ENCODE measurements at regions not wholly inside any gene's neighbourhood (a gene's known extent, or its start where the extent isn't known, plus 50 kb on each side); places are given as distances from the start of the nearest gene placed in this dataset.

DNA sequence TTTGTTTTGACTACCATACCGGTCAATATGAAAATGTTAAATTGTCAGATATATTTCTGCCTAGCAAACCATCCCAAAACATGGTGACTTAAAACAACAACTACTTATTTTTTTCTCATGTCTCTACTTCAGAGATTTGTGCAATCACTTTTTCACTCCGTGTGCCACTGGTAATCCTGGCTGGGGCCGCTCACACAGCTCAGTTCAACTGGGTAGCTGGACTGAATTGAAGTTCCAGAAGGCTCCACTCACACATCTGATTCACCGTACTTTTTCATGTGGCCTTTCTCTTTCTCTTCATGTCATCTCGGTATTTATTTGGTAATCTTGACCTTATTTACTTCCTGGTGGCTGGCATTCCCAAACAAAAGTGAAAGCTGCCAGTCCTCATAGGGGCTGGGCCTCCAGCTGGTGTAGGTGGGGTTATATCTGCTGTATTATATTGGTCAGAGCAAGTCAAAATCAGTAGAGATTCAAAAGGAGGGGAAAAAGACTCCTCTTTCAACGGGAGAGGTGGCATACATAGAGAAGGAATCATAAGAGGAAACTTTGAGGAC lies 513.9 kb upstream of the NXPH2 start:
- intact Hi-C loops (cut with DNase I) = no loop called here
- no peak for ATAC-seq (ENCODE audit: poor library complexity)
- no peak for DNase-seq

DNA sequence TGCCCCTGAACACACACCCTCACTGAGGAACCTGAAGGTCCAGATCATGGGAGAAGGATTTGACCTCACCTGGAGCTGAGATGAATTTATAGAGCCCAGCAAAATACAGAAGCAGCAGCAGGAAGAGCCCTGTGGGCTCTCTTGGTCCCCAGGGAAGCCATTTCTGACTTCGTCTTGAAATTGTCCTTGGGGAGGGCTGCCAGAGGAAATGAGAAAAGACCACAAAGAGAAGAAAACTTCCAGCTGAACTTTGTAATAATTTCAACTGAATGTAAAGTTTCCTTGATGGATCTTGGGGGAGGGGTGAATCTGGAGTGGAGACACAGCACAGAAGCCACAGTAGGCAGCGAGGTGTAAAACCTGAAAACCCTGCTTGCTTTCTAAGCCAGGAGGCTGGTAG lies 500.9 kb upstream of the NXPH2 start:
- ATAC-seq (ENCODE audit: poor library complexity) (no peak), DNase-seq (no peak)
- intact Hi-C loops (cut with DNase I) = no loop called here

DNA sequence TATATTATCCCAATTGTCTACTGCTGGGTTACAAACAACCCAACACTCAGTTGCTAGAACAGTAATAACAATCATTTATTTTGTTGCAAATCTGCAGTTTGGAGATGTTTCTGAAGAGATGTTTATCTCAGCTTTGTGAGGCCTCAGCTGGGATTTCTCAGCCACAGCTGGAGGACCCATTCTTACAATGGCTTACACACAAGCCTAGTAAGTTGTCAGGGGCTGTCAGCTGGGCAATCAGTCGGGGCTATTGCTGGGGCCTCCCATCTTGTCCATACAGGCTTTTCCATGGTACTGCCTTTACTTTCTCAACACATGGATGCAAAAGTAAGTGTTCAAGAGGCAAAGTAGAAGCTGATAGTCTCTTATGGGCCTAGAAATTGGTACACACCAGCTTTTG lies 491.7 kb upstream of the NXPH2 start:
- ATAC-seq (ENCODE audit: poor library complexity) = no peak
- intact Hi-C loops (cut with DNase I) = no loop called here
- DNase-seq = no peak

DNA sequence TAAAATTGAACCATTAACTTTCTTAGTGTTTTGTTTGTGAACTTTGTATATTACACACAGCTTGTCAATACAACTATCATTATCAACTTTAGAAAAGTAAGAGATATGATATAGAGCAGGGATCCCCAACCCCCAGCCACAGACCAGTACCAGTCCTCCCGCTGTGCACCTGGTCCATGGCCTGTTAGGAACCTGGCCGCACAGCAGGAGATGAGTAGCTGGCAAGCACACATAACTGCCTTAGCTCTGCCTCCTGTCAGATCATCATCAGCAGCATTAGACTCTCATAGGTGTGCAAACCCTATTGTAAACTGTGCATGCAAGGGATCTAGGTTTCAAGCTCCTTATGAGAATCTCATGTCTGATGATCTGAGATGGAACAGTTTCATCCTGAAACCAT lies 491.0 kb upstream of the NXPH2 start:
- intact Hi-C loops (cut with DNase I) = no loop called here
- DNase-seq (no peak), ATAC-seq (ENCODE audit: poor library complexity) (no peak)

DNA sequence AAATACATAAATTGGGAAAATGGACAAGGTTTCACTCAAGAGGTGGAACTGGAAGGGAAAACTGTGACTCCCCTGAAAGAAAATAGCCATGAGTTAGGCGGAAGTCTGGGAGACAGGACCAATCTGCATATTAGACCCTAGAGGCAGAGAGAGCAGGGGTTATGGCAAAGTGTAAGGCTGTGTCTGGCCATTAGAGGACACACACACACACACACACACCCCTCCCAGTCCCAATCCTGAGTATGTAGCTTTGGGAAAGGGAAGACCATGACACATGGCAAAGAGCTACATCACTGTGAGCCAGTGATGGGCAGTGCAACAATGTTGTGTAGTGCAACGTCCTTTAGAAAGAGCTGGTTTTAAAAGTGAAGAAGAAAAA lies 479.9 kb upstream of the NXPH2 start:
- ATAC-seq (ENCODE audit: poor library complexity) (no peak), DNase-seq (no peak)
- intact Hi-C loops (cut with DNase I) = no loop called here

DNA sequence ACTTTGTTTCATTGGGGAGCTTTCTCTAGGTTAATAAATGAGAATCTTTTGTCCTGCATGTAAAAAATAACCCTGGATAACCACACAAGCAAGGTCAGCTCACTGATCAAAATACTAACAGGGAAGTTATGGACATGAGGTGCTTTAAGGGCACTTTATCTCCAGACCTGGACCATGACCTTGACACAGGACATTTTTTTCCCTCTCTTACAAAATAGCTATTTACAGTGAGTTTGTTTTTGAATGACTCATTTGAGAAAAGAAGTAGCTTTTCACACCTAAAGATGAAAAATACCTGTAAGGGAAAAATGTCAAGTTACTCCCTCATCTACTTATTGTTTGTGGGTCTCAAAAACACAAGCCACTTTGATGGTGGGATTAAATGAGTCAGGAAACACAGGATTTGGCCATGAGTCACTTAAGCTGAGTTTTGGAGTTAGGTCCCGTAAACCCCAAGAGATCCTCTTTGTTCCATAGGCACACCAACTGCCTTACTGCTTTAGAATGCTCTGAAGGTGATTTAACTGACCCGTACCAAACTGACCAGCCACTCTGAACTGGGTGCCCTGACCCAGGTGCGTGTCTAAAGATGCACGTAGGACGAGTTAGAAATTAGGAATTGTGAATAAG lies 479.3 kb upstream of the NXPH2 start:
- DNase-seq (no peak), ATAC-seq (ENCODE audit: poor library complexity) (no peak)
- intact Hi-C loops (cut with DNase I) = no loop called here

DNA sequence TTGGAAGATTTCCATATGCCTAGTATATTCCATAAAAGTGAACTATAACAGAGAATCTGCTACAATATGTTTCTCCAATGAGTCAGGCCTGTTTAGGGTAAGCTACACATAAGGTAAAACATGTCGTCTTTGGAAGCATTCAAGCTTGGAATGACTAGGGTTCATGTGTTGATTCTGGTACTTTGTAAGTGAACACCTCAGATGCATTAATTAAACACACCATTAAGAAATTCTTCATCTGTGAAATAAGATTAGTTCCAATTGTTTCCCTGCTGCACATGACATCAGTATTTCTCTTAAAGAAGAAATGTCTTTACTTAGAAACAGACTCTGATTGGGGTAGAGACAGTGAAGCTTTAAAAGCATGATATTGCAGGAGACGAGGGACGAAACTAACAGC lies 461.1 kb upstream of the NXPH2 start:
- intact Hi-C loops (cut with DNase I) = no loop called here
- no peak for ATAC-seq (ENCODE audit: poor library complexity)
- DNase-seq = no peak

DNA sequence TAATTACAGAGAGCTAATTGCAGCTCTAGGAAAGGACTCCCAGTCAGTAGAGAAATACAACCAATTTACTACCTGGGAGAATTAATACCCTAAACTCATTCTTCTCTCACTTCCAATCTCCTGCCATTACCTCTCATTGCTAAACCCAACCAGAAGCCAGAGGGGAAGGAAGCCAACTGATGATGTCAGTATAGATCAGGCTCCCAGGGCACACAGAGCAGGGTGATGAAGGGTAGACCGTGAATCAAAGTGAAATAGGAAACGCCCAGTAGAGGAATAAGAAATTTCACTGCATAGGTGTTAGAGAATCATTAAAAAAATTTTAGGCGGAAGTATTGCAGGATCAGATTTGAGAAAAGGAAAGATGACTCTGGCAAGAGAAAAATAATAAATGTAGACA lies 456.8 kb upstream of the NXPH2 start:
- intact Hi-C loops (cut with DNase I) = no loop called here

DNA sequence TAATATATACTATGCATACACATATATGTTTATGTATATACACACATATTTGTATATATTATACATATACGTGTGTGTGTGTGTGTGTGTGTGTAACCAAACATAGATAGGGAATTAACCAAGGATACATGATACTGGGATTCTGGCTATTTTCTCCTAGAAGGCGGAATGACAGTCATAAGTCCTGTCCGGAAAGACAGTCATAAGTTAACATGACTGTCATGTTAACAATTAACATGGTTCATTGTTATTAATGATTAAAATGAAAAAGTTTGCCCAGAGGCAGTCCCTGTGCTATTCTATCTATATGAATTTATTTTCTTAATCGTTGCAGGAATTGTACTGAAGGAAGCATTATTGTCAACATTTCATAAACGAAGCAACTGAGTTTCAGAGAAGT lies 450.7 kb upstream of the NXPH2 start:
- intact Hi-C loops (cut with DNase I) = no loop called here
- DNase-seq = no peak
- no peak for ATAC-seq (ENCODE audit: poor library complexity)

More for the DNA sequence above, 456.8 kb upstream of the NXPH2 start:
- ATAC-seq (ENCODE audit: poor library complexity) (no peak), DNase-seq (no peak)

DNA sequence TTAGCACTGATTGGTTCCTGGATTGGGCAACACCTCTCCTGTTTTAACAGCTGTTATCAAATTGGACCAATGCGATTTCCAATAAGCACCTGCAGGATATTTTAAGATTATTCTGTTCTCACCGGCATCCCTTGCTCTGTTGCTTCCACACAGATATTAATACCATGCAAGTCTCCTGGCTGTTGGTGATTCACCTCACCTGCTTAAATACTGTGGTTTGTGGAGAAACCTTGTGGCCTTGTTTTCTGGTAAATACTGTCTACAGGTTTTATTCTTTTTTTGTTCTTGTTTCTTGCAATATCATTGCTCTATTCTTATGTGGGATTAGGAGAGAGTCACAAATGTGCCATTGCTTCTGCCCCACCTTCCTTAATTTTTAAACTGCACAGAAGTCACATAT lies 448.1 kb upstream of the NXPH2 start:
- DNase-seq = no peak
- ATAC-seq (ENCODE audit: poor library complexity) = no peak
- intact Hi-C loops (cut with DNase I) = no loop called here

DNA sequence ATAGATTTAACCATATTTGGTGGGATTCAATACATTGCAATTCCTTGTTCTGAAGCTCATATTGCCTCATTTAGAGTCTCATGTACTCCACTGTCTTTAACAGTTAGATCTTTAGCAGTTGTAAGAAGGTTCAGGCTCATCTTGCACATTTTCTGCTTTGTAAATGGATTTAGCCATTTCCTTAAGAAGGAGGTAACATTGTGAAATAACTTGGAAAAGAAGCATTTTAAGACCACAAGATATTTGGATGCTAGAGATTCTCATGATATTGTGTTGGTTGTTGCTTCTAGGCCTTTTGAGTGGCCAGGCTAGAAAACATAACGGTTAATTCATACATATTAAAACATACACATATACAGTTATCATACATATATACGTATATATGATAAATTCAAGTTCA lies 445.8 kb upstream of the NXPH2 start:
- ATAC-seq (ENCODE audit: poor library complexity) (no peak), DNase-seq (no peak)
- intact Hi-C loops (cut with DNase I) = no loop called here

DNA sequence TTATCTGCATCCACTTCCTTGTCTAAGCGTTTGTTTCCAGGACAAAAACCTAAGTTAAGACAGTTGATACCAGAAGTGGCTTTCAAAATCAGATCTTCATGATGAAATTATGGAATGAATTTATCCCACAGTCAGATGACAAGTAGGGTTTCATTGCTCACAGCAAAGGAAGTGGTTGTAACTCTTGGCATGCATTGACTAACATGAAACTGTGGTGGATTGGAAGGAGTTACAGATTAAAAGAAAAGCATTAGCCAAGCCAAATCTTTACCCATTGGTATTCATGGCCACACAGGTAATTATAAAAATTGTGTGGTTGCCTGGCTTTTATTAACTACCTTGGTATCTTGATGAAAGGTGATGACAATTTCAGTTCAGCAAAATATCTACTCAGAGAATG lies 438.0 kb upstream of the NXPH2 start:
- intact Hi-C loops (cut with DNase I) = no loop called here
- DNase-seq (no peak), ATAC-seq (ENCODE audit: poor library complexity) (no peak)

DNA sequence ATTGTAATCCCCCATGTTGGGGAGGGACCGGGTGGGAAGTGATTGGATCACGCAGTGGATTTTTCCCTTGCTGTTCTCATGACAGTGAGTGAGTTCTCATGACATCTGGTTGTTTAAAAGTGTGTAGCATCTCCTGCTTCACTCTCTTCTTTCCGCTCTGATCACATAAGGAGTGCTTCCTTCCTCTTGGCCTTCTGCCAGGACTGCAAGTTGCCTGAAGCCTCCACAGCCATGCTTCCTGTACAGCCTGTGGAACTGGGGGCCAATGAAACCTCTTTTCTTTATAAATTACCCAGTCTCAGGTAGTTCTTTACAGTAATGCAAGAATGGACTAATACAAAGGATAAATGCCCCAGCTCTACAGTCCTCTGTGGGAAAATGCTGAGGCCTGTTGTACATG lies 437.5 kb upstream of the NXPH2 start:
- intact Hi-C loops (cut with DNase I) = no loop called here
- no peak for DNase-seq
- ATAC-seq (ENCODE audit: poor library complexity) = no peak

DNA sequence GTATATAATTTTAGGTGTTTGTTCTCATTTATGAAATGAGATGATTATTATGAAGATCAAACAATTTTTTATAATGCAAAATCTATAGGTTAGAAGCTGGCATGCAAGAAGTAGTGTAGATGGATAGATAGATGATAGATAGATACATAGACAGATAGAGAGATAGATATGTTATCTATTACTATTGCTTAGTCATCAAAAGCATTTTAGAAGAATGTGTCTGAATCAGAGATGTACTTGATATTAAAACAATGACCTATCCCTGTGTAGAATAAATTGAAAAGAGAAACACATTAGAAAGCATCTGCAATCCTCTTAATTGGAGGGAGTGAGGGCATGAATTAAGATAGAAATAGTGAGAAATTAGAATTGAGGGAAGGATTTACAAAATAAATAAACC lies 436.2 kb upstream of the NXPH2 start:
- ATAC-seq (ENCODE audit: poor library complexity) (no peak), DNase-seq (no peak)
- intact Hi-C loops (cut with DNase I) = no loop called here

DNA sequence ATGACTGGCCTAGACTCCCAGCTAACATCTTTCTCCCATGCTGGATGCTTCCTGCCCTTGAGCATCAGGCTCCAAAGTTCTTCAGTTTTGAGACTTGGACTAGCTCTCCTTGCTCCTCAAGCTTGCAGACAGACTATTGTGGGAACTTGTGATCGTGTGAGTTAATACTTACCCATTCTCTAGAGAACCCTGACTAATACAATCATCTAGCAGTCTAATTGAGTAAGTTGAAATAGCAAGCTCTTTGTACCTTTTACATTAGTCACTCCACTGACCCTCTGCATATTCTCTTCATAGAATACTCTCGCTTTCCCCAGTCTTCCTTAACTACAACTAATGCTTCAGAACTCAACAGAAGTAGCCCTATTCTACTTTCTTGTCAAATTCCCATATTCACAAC lies 434.6 kb upstream of the NXPH2 start:
- no peak for ATAC-seq (ENCODE audit: poor library complexity)
- intact Hi-C loops (cut with DNase I) = no loop called here
- no peak for DNase-seq

DNA sequence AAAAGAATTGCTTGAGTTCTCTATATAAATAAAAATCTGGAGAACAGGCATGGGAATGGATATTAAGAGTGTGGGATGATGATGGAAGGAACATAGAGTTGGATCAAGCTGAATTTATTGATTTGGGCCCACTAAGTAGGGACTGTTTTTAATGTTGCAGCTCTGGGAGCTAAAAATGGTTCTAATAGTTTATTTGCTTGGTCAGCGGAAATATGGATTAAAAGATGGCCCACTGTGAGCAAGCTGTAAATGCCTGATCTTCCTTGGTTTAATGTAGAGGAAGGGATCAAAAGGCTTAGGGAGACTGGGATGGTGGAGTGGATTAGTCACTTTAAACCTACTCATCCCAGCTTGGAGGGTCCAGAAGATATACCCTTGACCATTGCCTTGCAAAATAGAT lies 429.4 kb upstream of the NXPH2 start:
- intact Hi-C loops (cut with DNase I) = no loop called here
- ATAC-seq (ENCODE audit: poor library complexity) = no peak
- DNase-seq = no peak

DNA sequence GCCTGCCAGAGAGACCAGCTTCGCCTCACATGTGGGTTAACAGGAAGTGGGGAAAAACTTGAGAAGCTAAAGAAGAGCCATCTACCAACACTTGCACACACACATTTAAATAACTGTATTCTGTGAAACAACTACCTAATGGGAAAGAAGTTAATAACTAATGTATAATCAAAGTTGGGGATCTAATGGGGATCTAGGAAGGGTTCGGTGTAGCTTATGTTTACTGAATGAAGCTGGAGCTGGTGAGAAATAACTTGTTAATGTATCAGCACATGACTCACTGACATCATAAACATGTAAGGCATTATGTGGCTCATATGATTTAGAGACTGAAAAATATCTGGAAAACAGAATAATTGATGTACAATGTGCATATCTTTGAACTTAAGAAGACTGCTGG lies 421.3 kb upstream of the NXPH2 start:
- ATAC-seq (ENCODE audit: poor library complexity) (no peak), DNase-seq (no peak)
- intact Hi-C loops (cut with DNase I) = no loop called here

DNA sequence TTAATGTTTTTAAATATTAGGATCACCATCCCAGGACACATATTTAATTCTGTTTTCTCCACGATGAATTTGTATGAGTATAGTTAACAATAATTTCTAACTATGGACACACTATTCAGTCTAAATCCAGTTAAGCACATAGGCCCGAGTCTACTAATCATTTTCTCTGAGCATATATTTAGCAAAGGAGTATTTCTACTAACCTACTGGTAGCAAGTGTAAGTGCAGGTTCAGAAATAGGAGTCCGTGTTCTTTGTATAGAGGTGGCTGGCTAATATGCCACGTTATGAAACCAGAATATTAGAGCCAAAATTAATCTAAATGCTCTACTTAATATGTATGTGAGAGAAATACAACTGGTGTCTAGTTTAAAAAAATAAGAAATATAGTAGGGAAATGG lies 416.6 kb upstream of the NXPH2 start:
- intact Hi-C loops (cut with DNase I) = no loop called here
- ATAC-seq (ENCODE audit: poor library complexity) (no peak), DNase-seq (no peak)

DNA sequence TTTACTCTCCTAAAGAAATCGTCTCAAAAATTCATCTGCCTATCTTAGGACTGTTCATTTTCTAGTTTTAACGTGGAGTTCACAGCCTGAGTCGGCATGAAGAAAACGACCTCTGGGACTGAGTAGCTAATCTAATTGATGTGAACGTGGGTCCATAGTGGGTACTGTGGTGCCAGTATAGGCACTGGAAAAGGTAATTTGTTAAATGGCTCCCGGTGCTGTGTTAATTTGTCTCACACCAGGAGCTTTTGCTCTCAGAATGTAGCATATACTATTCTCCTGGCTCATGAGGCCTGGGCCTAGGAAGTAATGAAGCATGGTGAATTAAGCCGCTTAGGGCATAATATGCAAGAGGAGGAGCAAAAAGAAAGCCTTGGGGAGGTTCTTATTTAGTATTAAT lies 414.4 kb upstream of the NXPH2 start:
- intact Hi-C loops (cut with DNase I) = no loop called here
- ATAC-seq (ENCODE audit: poor library complexity) = no peak
- DNase-seq = no peak

DNA sequence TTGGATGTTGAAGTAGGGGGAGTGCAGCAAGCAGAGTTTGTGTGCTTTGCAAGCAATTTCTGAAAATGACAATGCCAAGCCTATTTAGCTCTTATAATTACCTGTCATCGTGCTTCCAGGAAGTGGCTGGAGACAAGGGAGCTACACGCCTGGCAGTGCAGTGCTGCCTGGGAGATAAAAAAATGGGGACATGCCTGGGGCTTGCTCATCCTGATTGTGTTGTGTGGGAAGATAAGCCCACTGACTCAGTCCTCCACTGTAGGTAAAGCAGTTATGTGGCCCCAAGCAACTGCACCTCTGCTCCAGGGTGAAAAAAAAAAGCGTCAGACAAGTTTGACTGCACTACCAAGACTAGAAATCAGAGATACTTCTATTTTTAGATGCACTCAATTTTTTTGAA lies 396.9 kb upstream of the NXPH2 start:
- no peak for DNase-seq
- ATAC-seq (ENCODE audit: poor library complexity) = no peak
- intact Hi-C loops (cut with DNase I) = no loop called here

DNA sequence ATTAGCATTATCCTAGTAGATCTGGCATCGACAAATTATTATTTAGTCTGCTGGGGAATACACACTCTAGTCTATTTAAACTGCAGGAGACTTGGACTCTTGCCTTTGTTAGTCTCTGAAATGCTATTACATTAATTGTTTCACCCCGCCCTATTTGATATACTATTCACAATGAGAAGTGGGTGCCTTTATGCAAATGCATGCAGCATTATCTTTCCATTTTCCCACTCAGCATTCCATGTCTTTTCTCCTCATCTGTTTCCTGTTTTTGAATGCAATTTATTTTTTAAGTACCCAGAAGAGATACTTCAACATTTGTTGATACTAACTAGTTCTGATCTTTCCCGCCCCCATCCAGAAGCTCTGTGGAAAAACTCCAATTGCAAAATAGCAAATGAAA lies 395.3 kb upstream of the NXPH2 start:
- intact Hi-C loops (cut with DNase I) = no loop called here
- DNase-seq (no peak), ATAC-seq (ENCODE audit: poor library complexity) (no peak)

Measured in Right ventricle myocardium superior (tissue), 1 donor.